ENCODE measurements at regions not wholly inside any gene's neighbourhood (a gene's known extent, or its start where the extent isn't known, plus 50 kb on each side); places are given as distances from the start of the nearest gene placed in this dataset.

- peaks cover 5% of the 10 kb centered on the region for H3K9me3 ChIP-seq (ENCODE audit: control insufficient read depth, low read length)
- H3K4ac ChIP-seq (ENCODE audit: low read depth in 1 of 2, low read length in 2 of 2), result no peak overlapping the region
- H3K27ac ChIP-seq (ENCODE audit: low read length, poor library complexity, severe bottlenecking), result no peak overlapping the region
- no peak for DNase-seq
- H3K9ac ChIP-seq (ENCODE audit: low read length), result no peak overlapping the region
- H2AK5ac ChIP-seq (ENCODE audit: low read length, severe bottlenecking), result no peak overlapping the region
- H2BK12ac ChIP-seq (ENCODE audit: low read length in 2 of 2), result no peak overlapping the region
- no peak overlapping the region for H2BK5ac ChIP-seq (ENCODE audit: low read depth, low read length, poor library complexity, severe bottlenecking)
- H4K91ac ChIP-seq (ENCODE audit: low read length), result no peak overlapping the region
- no peaks in the 10 kb centered on the region for H3K27me3 ChIP-seq (ENCODE audit: control insufficient read depth in 1 of 2, insufficient read depth in 1 of 2, low read length in 2 of 2)
- H4K8ac ChIP-seq (ENCODE audit: low read length), result no peak overlapping the region
- H3K4me2 ChIP-seq (ENCODE audit: low read length, poor library complexity, severe bottlenecking), result no peak overlapping the region
- no peaks in the 10 kb centered on the region for H3K36me3 ChIP-seq (ENCODE audit: control insufficient read depth in 1 of 2, insufficient read depth in 2 of 2, low read depth in 1 of 2, low read length in 2 of 2)
- H3K4me1 ChIP-seq (ENCODE audit: control insufficient read depth, insufficient read depth, low read depth, low read length), result no peaks in the 10 kb centered on the region
- H3K79me1 ChIP-seq (replicated peaks; ENCODE audit: low read length, poor library complexity, severe bottlenecking), result no peaks in the 10 kb centered on the region
- no peak overlapping the region for H2BK120ac ChIP-seq (ENCODE audit: low read depth, low read length)
- H2BK15ac ChIP-seq (ENCODE audit: low read depth, poor library complexity, severe bottlenecking), result no peak overlapping the region
- no peak overlapping the region for H3K14ac ChIP-seq (ENCODE audit: low read length in 2 of 2)
- no peak overlapping the region for H3K23ac ChIP-seq (ENCODE audit: low read length in 2 of 2)
- no peak overlapping the region for H3K18ac ChIP-seq (ENCODE audit: low read depth in 1 of 2, low read length in 2 of 2)
- H2AFZ ChIP-seq (ENCODE audit: low read depth, low read length), result no peak overlapping the region
- H3K4me3 ChIP-seq (ENCODE audit: insufficient read depth in 1 of 2, low read depth in 1 of 2, low read length in 2 of 2), result no peak overlapping the region
- WGBS, result 58% methylated on average over 2 of the region's 3 CpGs
These were observed 1743.0 kb upstream of the TENM3 start for GRCh38 chr4:180500154-180500553.

GRCh38 chr4:180512801-180513475 lies 1730.3 kb upstream of the TENM3 start:
- Histone ChIP-seq H3K79me1 (replicated peaks; ENCODE audit: low read length, poor library complexity, severe bottlenecking) (no peaks in the 10 kb centered on the region), H3K4me3 (ENCODE audit: insufficient read depth in 1 of 2, low read depth in 1 of 2, low read length in 2 of 2) (no peak overlapping the region), H2BK5ac (ENCODE audit: low read depth, low read length, poor library complexity, severe bottlenecking) (no peak overlapping the region), H3K9me3 (ENCODE audit: control insufficient read depth, low read length) (peaks cover 2% of the 10 kb centered on the region), H3K23ac (ENCODE audit: low read length in 2 of 2) (no peak overlapping the region), H2BK15ac (ENCODE audit: low read depth, poor library complexity, severe bottlenecking) (no peak overlapping the region), H2AFZ (ENCODE audit: low read depth, low read length) (no peak overlapping the region), H3K18ac (ENCODE audit: low read depth in 1 of 2, low read length in 2 of 2) (no peak overlapping the region), H4K8ac (ENCODE audit: low read length) (no peak overlapping the region), H3K27ac (ENCODE audit: low read length, poor library complexity, severe bottlenecking) (no peak overlapping the region), H3K4me2 (ENCODE audit: low read length, poor library complexity, severe bottlenecking) (no peak overlapping the region), H4K91ac (ENCODE audit: low read length) (no peak overlapping the region), H2AK5ac (ENCODE audit: low read length, severe bottlenecking) (no peak overlapping the region), H3K27me3 (ENCODE audit: control insufficient read depth in 1 of 2, insufficient read depth in 1 of 2, low read length in 2 of 2) (no peaks in the 10 kb centered on the region), H3K36me3 (ENCODE audit: control insufficient read depth in 1 of 2, insufficient read depth in 2 of 2, low read depth in 1 of 2, low read length in 2 of 2) (no peaks in the 10 kb centered on the region), H3K4ac (ENCODE audit: low read depth in 1 of 2, low read length in 2 of 2) (no peak overlapping the region), H2BK12ac (ENCODE audit: low read length in 2 of 2) (no peak overlapping the region), H3K14ac (ENCODE audit: low read length in 2 of 2) (no peak overlapping the region), H3K4me1 (ENCODE audit: control insufficient read depth, insufficient read depth, low read depth, low read length) (no peaks in the 10 kb centered on the region), H3K9ac (ENCODE audit: low read length) (no peak overlapping the region), H2BK120ac (ENCODE audit: low read depth, low read length) (no peak overlapping the region)
- DNase-seq, result no peak
- WGBS, result 87% methylated on average over 1 of the region's 3 CpGs

GRCh38 chr4:180518906-180519305 lies 1724.3 kb upstream of the TENM3 start:
- Histone ChIP-seq H3K18ac (ENCODE audit: low read depth in 1 of 2, low read length in 2 of 2) (no peak overlapping the region), H3K27me3 (ENCODE audit: control insufficient read depth in 1 of 2, insufficient read depth in 1 of 2, low read length in 2 of 2) (no peaks in the 10 kb centered on the region)
- WGBS, result 58% methylated on average over 3 of the region's 4 CpGs

GRCh38 chr4:180521181-180521580 lies 1722.0 kb upstream of the TENM3 start:
- H2BK5ac ChIP-seq (ENCODE audit: low read depth, low read length, poor library complexity, severe bottlenecking), result no peak overlapping the region
- H3K4me3 ChIP-seq (ENCODE audit: insufficient read depth in 1 of 2, low read depth in 1 of 2, low read length in 2 of 2), result no peak overlapping the region
- no peaks in the 10 kb centered on the region for H3K9me3 ChIP-seq (ENCODE audit: control insufficient read depth, low read length)
- no peak overlapping the region for H3K4ac ChIP-seq (ENCODE audit: low read depth in 1 of 2, low read length in 2 of 2)
- H4K8ac ChIP-seq (ENCODE audit: low read length), result no peak overlapping the region
- H2BK12ac ChIP-seq (ENCODE audit: low read length in 2 of 2), result no peak overlapping the region
- H2AK5ac ChIP-seq (ENCODE audit: low read length, severe bottlenecking), result no peak overlapping the region
- WGBS, result 80% methylated on average over 4 of the region's 5 CpGs
- H2AFZ ChIP-seq (ENCODE audit: low read depth, low read length), result no peak overlapping the region
- no peaks in the 10 kb centered on the region for H3K36me3 ChIP-seq (ENCODE audit: control insufficient read depth in 1 of 2, insufficient read depth in 2 of 2, low read depth in 1 of 2, low read length in 2 of 2)
- no peak overlapping the region for H3K4me2 ChIP-seq (ENCODE audit: low read length, poor library complexity, severe bottlenecking)
- H3K18ac ChIP-seq (ENCODE audit: low read depth in 1 of 2, low read length in 2 of 2), result no peak overlapping the region
- H3K14ac ChIP-seq (ENCODE audit: low read length in 2 of 2), result no peak overlapping the region
- H2BK120ac ChIP-seq (ENCODE audit: low read depth, low read length), result no peak overlapping the region
- H3K4me1 ChIP-seq (ENCODE audit: control insufficient read depth, insufficient read depth, low read depth, low read length), result no peaks in the 10 kb centered on the region
- H4K91ac ChIP-seq (ENCODE audit: low read length), result no peak overlapping the region
- H3K79me1 ChIP-seq (replicated peaks; ENCODE audit: low read length, poor library complexity, severe bottlenecking), result no peaks in the 10 kb centered on the region
- H3K27ac ChIP-seq (ENCODE audit: low read length, poor library complexity, severe bottlenecking), result no peak overlapping the region
- no peak overlapping the region for H3K9ac ChIP-seq (ENCODE audit: low read length)
- DNase-seq, result no peak
- H3K23ac ChIP-seq (ENCODE audit: low read length in 2 of 2), result no peak overlapping the region
- no peaks in the 10 kb centered on the region for H3K27me3 ChIP-seq (ENCODE audit: control insufficient read depth in 1 of 2, insufficient read depth in 1 of 2, low read length in 2 of 2)
- H2BK15ac ChIP-seq (ENCODE audit: low read depth, poor library complexity, severe bottlenecking), result no peak overlapping the region

More at GRCh38 chr4:180518906-180519305, 1724.3 kb upstream of the TENM3 start:
- Histone ChIP-seq H2BK12ac (ENCODE audit: low read length in 2 of 2) (no peak overlapping the region), H3K4me1 (ENCODE audit: control insufficient read depth, insufficient read depth, low read depth, low read length) (no peaks in the 10 kb centered on the region), H3K27ac (ENCODE audit: low read length, poor library complexity, severe bottlenecking) (no peak overlapping the region), H4K91ac (ENCODE audit: low read length) (no peak overlapping the region), H2AFZ (ENCODE audit: low read depth, low read length) (no peak overlapping the region), H2BK15ac (ENCODE audit: low read depth, poor library complexity, severe bottlenecking) (no peak overlapping the region), H3K23ac (ENCODE audit: low read length in 2 of 2) (no peak overlapping the region), H4K8ac (ENCODE audit: low read length) (no peak overlapping the region), H2BK120ac (ENCODE audit: low read depth, low read length) (no peak overlapping the region), H3K9ac (ENCODE audit: low read length) (no peak overlapping the region), H3K36me3 (ENCODE audit: control insufficient read depth in 1 of 2, insufficient read depth in 2 of 2, low read depth in 1 of 2, low read length in 2 of 2) (no peaks in the 10 kb centered on the region), H3K14ac (ENCODE audit: low read length in 2 of 2) (no peak overlapping the region), H3K9me3 (ENCODE audit: control insufficient read depth, low read length) (no peaks in the 10 kb centered on the region), H3K4me2 (ENCODE audit: low read length, poor library complexity, severe bottlenecking) (no peak overlapping the region), H3K4me3 (ENCODE audit: insufficient read depth in 1 of 2, low read depth in 1 of 2, low read length in 2 of 2) (no peak overlapping the region), H3K4ac (ENCODE audit: low read depth in 1 of 2, low read length in 2 of 2) (no peak overlapping the region), H2BK5ac (ENCODE audit: low read depth, low read length, poor library complexity, severe bottlenecking) (no peak overlapping the region), H2AK5ac (ENCODE audit: low read length, severe bottlenecking) (no peak overlapping the region), H3K79me1 (replicated peaks; ENCODE audit: low read length, poor library complexity, severe bottlenecking) (no peaks in the 10 kb centered on the region)
- no peak for DNase-seq

All from mesenchymal stem cell (in vitro differentiated cells and primary cell).